Fibroblast of lung (primary cell): ENCODE measurements at regions not wholly inside any gene's neighbourhood (a gene's known extent, or its start where the extent isn't known, plus 50 kb on each side); places are given as distances from the start of the nearest gene placed in this dataset.

Experiments used
- CTCF ChIP-seq, 2 donors: IDR thresholded peaks in 1 of 2; conservative IDR thresholded peaks in 1 of 2; 1 replicate in 1 of 2; 2 replicates in 1 of 2; pipeline ENCODE4 v1.5.1; 2011 to 2012; ENCODE audit warnings: low read length in 2 of 2, control low read depth in 1 of 2, inconsistent platforms in 1 of 2, low read depth in 1 of 2, mild to moderate bottlenecking in 1 of 2
- EZH2 ChIP-seq: IDR thresholded peaks from 2 replicates; pipeline ENCODE4 v1.5.1; 2012; ENCODE audit warnings: low read length, control low read depth, mild to moderate bottlenecking; ENCODE audit errors: missing control alignments

GRCh38 chr10:20596065-20596755 is 300.9 kb downstream of the NEBL start:
- TF ChIP-seq EZH2, result no peak
- TF ChIP-seq CTCF (conservative IDR thresholded peaks at IDR 0.05 in 1 of 2, IDR thresholded peaks at IDR 0.05 in 1 of 2; ENCODE audit: low read depth in 1 of 2, low read length in 2 of 2), result no peak
